GM23338 (cell line): ENCODE measurements at regions not wholly inside any gene's neighbourhood (a gene's known extent, or its start where the extent isn't known, plus 50 kb on each side); places are given as distances from the start of the nearest gene placed in this dataset.

Source experiments
- CREB1 ChIP-seq: fragments of 250-450 bp; sonication (Bioruptor Pico); IDR thresholded peaks from 2 replicates; pipeline ENCODE4 v1.5.0; 2020; ENCODE audit warnings: low read depth, mild to moderate bottlenecking, moderate library complexity
- EZH2 ChIP-seq: fragments of 200-600 bp; sonication (generic); IDR thresholded peaks from one replicate; pipeline ENCODE4 v1.8.0; 2017; ENCODE audit warnings: antibody characterized with exemption, mild to moderate bottlenecking, low read depth; ENCODE audit not compliant: unreplicated experiment
- JUNB ChIP-seq: IDR thresholded peaks from one replicate; pipeline ENCODE4 v1.6.1; 2016; ENCODE audit warnings: antibody characterized with exemption; ENCODE audit not compliant: unreplicated experiment
- POLR2AphosphoS5 ChIP-seq: IDR thresholded peaks from 2 replicates; pipeline ENCODE4 v1.6.1; 2016; ENCODE audit warnings: antibody characterized with exemption, low read depth
- ZNF331 ChIP-seq: fragments of 250-450 bp; sonication (Bioruptor Pico); IDR thresholded peaks from 2 replicates; pipeline ENCODE4 v1.5.0; 2020; ENCODE audit warnings: low read depth, mild to moderate bottlenecking, moderate library complexity
- TF ChIP-seq, protein P1 (sequence below), 2 experiments: fragments of 200-600 bp in 1 of 2; sonication (generic) in 1 of 2; conservative IDR thresholded peaks; 2 replicates each; pipeline versions ENCODE4 v1.5.1 to v1.6.1; 2016 to 2017; ENCODE audit warnings: antibody characterized with exemption in 2 of 2, low read depth in 2 of 2, mild to moderate bottlenecking in 2 of 2, moderate library complexity in 1 of 2

GRCh38 chr9:106531491-106531890 lies 331.5 kb upstream of the ZNF462 start:
- TF ChIP-seq, protein P1, sequence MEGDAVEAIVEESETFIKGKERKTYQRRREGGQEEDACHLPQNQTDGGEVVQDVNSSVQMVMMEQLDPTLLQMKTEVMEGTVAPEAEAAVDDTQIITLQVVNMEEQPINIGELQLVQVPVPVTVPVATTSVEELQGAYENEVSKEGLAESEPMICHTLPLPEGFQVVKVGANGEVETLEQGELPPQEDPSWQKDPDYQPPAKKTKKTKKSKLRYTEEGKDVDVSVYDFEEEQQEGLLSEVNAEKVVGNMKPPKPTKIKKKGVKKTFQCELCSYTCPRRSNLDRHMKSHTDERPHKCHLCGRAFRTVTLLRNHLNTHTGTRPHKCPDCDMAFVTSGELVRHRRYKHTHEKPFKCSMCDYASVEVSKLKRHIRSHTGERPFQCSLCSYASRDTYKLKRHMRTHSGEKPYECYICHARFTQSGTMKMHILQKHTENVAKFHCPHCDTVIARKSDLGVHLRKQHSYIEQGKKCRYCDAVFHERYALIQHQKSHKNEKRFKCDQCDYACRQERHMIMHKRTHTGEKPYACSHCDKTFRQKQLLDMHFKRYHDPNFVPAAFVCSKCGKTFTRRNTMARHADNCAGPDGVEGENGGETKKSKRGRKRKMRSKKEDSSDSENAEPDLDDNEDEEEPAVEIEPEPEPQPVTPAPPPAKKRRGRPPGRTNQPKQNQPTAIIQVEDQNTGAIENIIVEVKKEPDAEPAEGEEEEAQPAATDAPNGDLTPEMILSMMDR (conservative IDR thresholded peaks at IDR 0.05; ENCODE audit: low read depth in 2 of 2) = no peak
- no peak for TF ChIP-seq POLR2AphosphoS5
- no peak for TF ChIP-seq JUNB
- no peak for TF ChIP-seq EZH2
- no peak for TF ChIP-seq CREB1 (CRISPR knock-in tag)
- no peak for TF ChIP-seq ZNF331
